K562 (cell line): ENCODE measurements at regions not wholly inside any gene's neighbourhood (a gene's known extent, or its start where the extent isn't known, plus 50 kb on each side); places are given as distances from the start of the nearest gene placed in this dataset.

Source experiments
- ASH1L ChIP-seq: fragments of 450-650 bp; IDR thresholded peaks from 2 replicates; pipeline ENCODE4 v1.6.1; 2018; ENCODE audit warnings: borderline replicate concordance, mild to moderate bottlenecking, low read depth; ENCODE audit not compliant: partially characterized antibody
- CBX3 ChIP-seq, 2 experiments: IDR thresholded peaks; 1 replicate in 1 of 2; 2 replicates in 1 of 2; pipeline ENCODE4 v1.6.1; 2012; ENCODE audit warnings: inconsistent platforms in 2 of 2, low read length in 2 of 2, borderline replicate concordance in 1 of 2, control low read depth in 1 of 2
- CEBPG ChIP-seq, 3 experiments: fragments of 200-800 bp in 1 of 3; sonication (Bioruptor generic) in 1 of 3; sonication (generic) in 1 of 3; formaldehyde crosslinking in 1 of 3; IDR thresholded peaks in 2 of 3; conservative IDR thresholded peaks in 1 of 3; 2 replicates each; pipeline versions ENCODE4 v1.6.1 to v1.8.0; 2016 to 2022; ENCODE audit warnings: missing compliant biosample characterization in 2 of 3, missing genetic modification characterization in 2 of 3, mild to moderate bottlenecking in 1 of 3, missing genetic modification reagents in 1 of 3
- E2F6 ChIP-seq, 2 experiments: IDR thresholded peaks; 2 replicates each; pipeline ENCODE4 v1.6.1; 2011; ENCODE audit warnings: borderline replicate concordance in 1 of 2, control low read depth in 1 of 2, low read depth in 1 of 2, low read length in 1 of 2, mild to moderate bottlenecking in 1 of 2, mixed read lengths in 1 of 2, moderate library complexity in 1 of 2; ENCODE audit not compliant: insufficient read depth in 1 of 2, insufficient read length in 1 of 2, poor library complexity in 1 of 2, severe bottlenecking in 1 of 2; ENCODE audit errors: extremely low read depth in 1 of 2
- HDAC1 ChIP-seq, 2 experiments: fragments of 450-650 bp; IDR thresholded peaks; 2 replicates each; pipeline ENCODE4 v1.6.1; 2016 to 2017; ENCODE audit warnings: inconsistent platforms in 1 of 2, mild to moderate bottlenecking in 1 of 2, moderate library complexity in 1 of 2
- NFE2 ChIP-seq: IDR thresholded peaks from 2 replicates; pipeline ENCODE4 v1.6.1; 2014; ENCODE audit warnings: antibody characterized with exemption, low read depth
- NRF1 ChIP-seq, 2 experiments: fragments of 450-650 bp; IDR thresholded peaks in 1 of 2; conservative IDR thresholded peaks in 1 of 2; 2 replicates each; pipeline ENCODE4 v1.6.1; 2014; ENCODE audit warnings: mild to moderate bottlenecking in 2 of 2
- RBM17 ChIP-seq: fragments of 200-400 bp; formaldehyde crosslinking; IDR thresholded peaks from 2 replicates; pipeline ENCODE4 v1.6.1; 2017; ENCODE audit warnings: low read depth, mild to moderate bottlenecking, low read length, borderline replicate concordance
- STAG1 ChIP-seq: sonication (generic); formaldehyde crosslinking; IDR thresholded peaks from 2 replicates; pipeline ENCODE4 v1.5.0; 2020; ENCODE audit warnings: missing genetic modification reagents, borderline replicate concordance
- TAF15 ChIP-seq: fragments of 200-400 bp; formaldehyde crosslinking; IDR thresholded peaks from 2 replicates; pipeline ENCODE4 v1.6.1; 2017; ENCODE audit warnings: mild to moderate bottlenecking, low read depth, low read length, moderate library complexity
- XRCC5 ChIP-seq: fragments of 200-400 bp; formaldehyde crosslinking; IDR thresholded peaks from 2 replicates; pipeline ENCODE4 v1.6.1; 2017; ENCODE audit warnings: low read depth, mild to moderate bottlenecking, low read length
- ZBTB40 ChIP-seq, 2 experiments: fragments of 450-650 bp in 1 of 2; sonication (generic) in 1 of 2; formaldehyde crosslinking in 1 of 2; IDR thresholded peaks; 2 replicates each; pipeline versions ENCODE4 v1.7.1 to v1.9.0; 2016 to 2022; ENCODE audit warnings: inconsistent platforms in 1 of 2, mild to moderate bottlenecking in 1 of 2, missing genetic modification reagents in 1 of 2
- ZNF436 ChIP-seq: fragments of 250-450, 450-650 bp; sonication (Bioruptor Pico); formaldehyde crosslinking; IDR thresholded peaks from 2 replicates; pipeline ENCODE4 v1.7.0; 2020; ENCODE audit warnings: mild to moderate bottlenecking
- TF ChIP-seq, protein P1 (sequence below): IDR thresholded peaks from 2 replicates; pipeline ENCODE4 v1.6.1; 2016; ENCODE audit warnings: missing genetic modification characterization, missing compliant biosample characterization

DNA sequence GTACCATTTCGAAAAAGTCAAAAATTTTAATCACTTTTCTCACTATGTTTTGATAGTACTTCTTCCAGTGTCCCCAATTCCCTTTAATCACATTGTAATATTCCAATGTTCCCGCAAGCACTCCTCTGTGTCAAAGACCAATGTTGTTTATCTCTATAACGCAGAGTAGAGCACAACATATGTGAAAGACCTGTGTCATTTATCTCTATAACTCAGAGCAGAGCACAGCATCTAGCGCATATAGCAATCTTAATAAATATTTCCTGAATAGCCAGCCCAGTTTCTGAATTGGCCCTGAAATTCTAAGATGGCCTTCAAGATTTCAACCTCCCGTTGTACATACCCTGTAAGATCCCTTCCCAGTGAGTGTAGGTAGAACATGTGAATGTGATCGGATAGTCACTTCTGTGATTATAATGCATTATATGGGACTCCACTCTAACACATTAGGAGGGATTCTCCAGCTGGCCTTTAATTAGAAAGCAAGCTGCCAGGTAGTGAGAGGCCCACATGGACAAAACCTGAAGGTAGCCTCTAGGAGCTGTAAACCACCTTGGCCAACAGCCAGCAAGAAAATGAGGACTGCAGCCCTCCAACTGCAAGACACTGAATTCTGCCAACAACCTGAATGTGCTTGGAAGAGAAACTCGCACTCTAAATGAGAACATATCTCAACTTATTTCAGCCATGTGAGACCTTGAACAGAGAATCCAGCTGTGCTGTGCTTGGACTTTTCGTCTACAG lies 238.8 kb upstream of the SYT10 start (continued):
- no peak for TF ChIP-seq ZBTB40 (IDR thresholded peaks at IDR 0.05)
- TF ChIP-seq ZBTB40 (CRISPR knock-in tag; IDR thresholded peaks at IDR 0.05): no peak
- TF ChIP-seq E2F6 (IDR thresholded peaks at IDR 0.05; ENCODE audit: borderline replicate concordance in 1 of 2, extremely low read depth in 1 of 2, insufficient read depth in 1 of 2, insufficient read length in 1 of 2, low read depth in 1 of 2, low read length in 1 of 2, poor library complexity in 1 of 2, severe bottlenecking in 1 of 2): no peak
- TF ChIP-seq, protein P1, sequence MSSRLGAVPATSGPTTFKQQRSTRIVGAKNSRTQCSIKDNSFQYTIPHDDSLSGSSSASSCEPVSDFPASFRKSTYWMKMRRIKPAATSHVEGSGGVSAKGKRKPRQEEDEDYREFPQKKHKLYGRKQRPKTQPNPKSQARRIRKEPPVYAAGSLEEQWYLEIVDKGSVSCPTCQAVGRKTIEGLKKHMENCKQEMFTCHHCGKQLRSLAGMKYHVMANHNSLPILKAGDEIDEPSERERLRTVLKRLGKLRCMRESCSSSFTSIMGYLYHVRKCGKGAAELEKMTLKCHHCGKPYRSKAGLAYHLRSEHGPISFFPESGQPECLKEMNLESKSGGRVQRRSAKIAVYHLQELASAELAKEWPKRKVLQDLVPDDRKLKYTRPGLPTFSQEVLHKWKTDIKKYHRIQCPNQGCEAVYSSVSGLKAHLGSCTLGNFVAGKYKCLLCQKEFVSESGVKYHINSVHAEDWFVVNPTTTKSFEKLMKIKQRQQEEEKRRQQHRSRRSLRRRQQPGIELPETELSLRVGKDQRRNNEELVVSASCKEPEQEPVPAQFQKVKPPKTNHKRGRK (tag): no peak
- TF ChIP-seq TAF15: no peak
- no peak for TF ChIP-seq NRF1 (conservative IDR thresholded peaks at IDR 0.05 in 1 of 2, IDR thresholded peaks at IDR 0.05 in 1 of 2)
- no peak for TF ChIP-seq CBX3 (IDR thresholded peaks at IDR 0.05; ENCODE audit: borderline replicate concordance in 1 of 2, low read length in 2 of 2)
- TF ChIP-seq ZNF436 (CRISPR knock-in tag): no peak
- TF ChIP-seq XRCC5: no peak
- no peak for TF ChIP-seq STAG1 (CRISPR knock-in tag)
- no peak for TF ChIP-seq HDAC1 (IDR thresholded peaks at IDR 0.05)
- TF ChIP-seq NFE2: peak; percentile 71; the same call in 1 of the 2 replicates
- TF ChIP-seq ASH1L: no peak
- TF ChIP-seq RBM17: no peak
- TF ChIP-seq CEBPG (CRISPR knock-in tag; IDR thresholded peaks at IDR 0.05): no peak
- TF ChIP-seq CEBPG (tag; conservative IDR thresholded peaks at IDR 0.05 in 1 of 2, IDR thresholded peaks at IDR 0.05 in 1 of 2): no peak
